Activated gamma-delta T cell (primary cell): ENCODE measurements at regions not wholly inside any gene's neighbourhood (a gene's known extent, or its start where the extent isn't known, plus 50 kb on each side); places are given as distances from the start of the nearest gene placed in this dataset.
"Not testable (repeated sequence)": the region's sequence is repeated elsewhere in the genome, so short reads cannot be mapped to it uniquely, and the experiment has no call there.

Experiments
- DNase-seq: peaks from one replicate; lab custom pipeline; 2025; lab: John Stamatoyannopoulos, UW

GRCh38 chr9:31229976-31230375 is 1154.5 kb upstream of the ACO1 start:
- DNase-seq = not testable (repeated sequence)

- DNase-seq = no peak
These were observed 1152.0 kb upstream of the ACO1 start for GRCh38 chr9:31232485-31232884.

- no peak for DNase-seq
These were observed 1148.1 kb upstream of the ACO1 start for GRCh38 chr9:31236344-31236743.

- DNase-seq = no peak
These were observed 1141.1 kb upstream of the ACO1 start for GRCh38 chr9:31243386-31243785.

GRCh38 chr9:31248156-31248555 is 1136.3 kb upstream of the ACO1 start:
- no peak for DNase-seq

GRCh38 chr9:31251386-31251785 is 1133.1 kb upstream of the ACO1 start:
- no peak for DNase-seq

GRCh38 chr9:31253800-31254762 is 1130.4 kb upstream of the ACO1 start:
- DNase-seq = no peak

GRCh38 chr9:31255211-31255610 is 1129.2 kb upstream of the ACO1 start:
- DNase-seq = no peak

- DNase-seq = no peak
These were observed 1124.6 kb upstream of the ACO1 start for GRCh38 chr9:31259824-31260223.

- DNase-seq = no peak
These were observed 1111.8 kb upstream of the ACO1 start for GRCh38 chr9:31272456-31273295.

- no peak for DNase-seq
These were observed 1109.0 kb upstream of the ACO1 start for GRCh38 chr9:31275419-31275818.

- no peak for DNase-seq
These were observed 1093.7 kb upstream of the ACO1 start for GRCh38 chr9:31290731-31291130.

GRCh38 chr9:31302620-31303418 is 1081.6 kb upstream of the ACO1 start:
- no peak for DNase-seq

- no peak for DNase-seq
These were observed 1079.9 kb upstream of the ACO1 start for GRCh38 chr9:31304576-31304975.

GRCh38 chr9:31314241-31314640 is 1070.2 kb upstream of the ACO1 start:
- no peak for DNase-seq

- DNase-seq = no peak
These were observed 1063.9 kb upstream of the ACO1 start for GRCh38 chr9:31320494-31320893.

GRCh38 chr9:31321256-31321655 is 1063.2 kb upstream of the ACO1 start:
- DNase-seq = no peak

- no peak for DNase-seq
These were observed 1062.8 kb upstream of the ACO1 start for GRCh38 chr9:31321686-31322085.

- DNase-seq = no peak
These were observed 1060.6 kb upstream of the ACO1 start for GRCh38 chr9:31323726-31324444.

GRCh38 chr9:31325778-31326177 is 1058.7 kb upstream of the ACO1 start:
- DNase-seq = no peak

GRCh38 chr9:31326883-31327282 is 1057.6 kb upstream of the ACO1 start:
- not testable (repeated sequence) for DNase-seq
